IPS DF 19.7 (cell line): ENCODE measurements at regions not wholly inside any gene's neighbourhood (a gene's known extent, or its start where the extent isn't known, plus 50 kb on each side); places are given as distances from the start of the nearest gene placed in this dataset.
"Not testable (repeated sequence)": the region's sequence is repeated elsewhere in the genome, so short reads cannot be mapped to it uniquely, and the experiment has no call there.

Source experiments
- DNase-seq: peaks from one replicate; pipeline ENCODE4 v3.0.0-alpha.2; 2013; ENCODE audit warnings: low read depth, low spot score

DNA sequence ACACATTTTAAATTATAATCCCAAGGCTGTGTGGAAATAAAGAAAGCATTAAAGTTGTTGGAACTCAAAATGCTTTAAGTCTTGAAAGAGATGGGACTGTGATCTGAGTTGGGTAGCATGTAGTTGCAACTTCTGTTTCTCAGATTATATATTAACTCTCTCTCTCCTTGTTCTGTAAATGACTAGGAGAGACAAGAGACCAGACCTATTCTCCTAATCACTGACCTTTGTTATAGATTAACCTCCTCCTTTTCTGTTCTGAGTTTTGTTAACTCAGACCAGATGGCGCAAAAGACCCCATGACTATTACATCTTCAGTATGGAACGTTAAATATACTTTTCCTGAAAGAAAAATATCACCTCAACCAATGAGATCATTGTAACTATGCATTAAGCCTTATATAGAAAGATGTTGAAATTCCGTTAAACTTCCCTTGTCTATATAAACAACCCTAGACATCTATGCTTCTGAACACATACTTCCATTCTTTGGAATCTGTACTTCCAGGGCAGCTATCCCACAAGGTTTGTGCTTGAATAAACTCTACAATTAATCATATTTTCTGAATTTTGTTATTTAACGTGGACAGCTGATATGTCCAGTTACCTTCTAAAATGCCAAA is 143.5 kb upstream of the TRIM24 start:
- no peak for DNase-seq

DNA sequence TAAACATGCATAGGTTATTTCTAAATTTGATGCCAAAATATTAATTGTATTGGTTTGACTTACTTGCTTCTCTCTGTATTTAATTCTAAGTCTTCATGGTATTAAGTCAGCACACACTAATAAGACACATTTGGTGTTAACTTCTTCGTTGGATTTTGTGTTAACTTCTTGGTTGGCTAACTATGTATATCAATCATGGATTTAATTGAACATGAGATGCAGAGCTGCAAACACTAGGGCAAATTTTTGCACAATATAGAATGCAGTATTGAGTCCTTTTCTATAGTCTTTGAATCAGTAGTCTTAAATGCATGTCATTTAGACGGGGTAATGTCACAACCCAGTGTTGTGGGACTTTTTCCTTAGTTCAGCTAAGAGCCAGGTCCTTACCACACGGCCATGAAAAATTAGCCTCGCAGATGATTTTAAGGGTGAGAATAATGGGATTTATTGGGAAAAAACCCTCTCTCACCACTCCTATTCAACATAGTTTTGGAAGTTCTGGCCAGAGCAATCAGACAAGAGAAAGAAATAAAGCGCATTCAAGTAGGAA is 142.9 kb upstream of the TRIM24 start:
- DNase-seq = no peak

- DNase-seq = no peak
Measured at GRCh38 chr7:138324941-138325340, 135.1 kb upstream of the TRIM24 start.

GRCh38 chr7:138325434-138325833 is 134.6 kb upstream of the TRIM24 start:
- no peak for DNase-seq

GRCh38 chr7:138328215-138328614 is 131.8 kb upstream of the TRIM24 start:
- DNase-seq = no peak

DNA sequence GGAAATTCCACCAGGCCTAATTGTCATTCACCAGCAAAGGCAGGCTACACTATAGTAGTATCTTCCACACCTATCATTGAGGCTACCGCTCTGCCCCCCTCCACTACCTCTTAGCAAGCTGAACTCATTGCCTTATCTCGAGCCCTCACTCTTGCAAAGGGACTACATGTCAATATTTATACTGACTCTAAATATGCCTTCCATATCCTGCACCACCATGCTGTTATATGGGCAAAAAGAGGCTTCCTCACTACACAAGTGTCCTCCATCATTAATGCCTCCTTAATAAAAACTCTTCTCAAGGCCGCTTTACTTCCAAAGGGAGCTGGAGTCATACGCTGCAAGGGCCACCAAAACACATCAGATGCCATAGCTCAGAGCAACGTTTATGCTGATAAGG is 127.2 kb upstream of the TRIM24 start:
- not testable (repeated sequence) for DNase-seq

DNA sequence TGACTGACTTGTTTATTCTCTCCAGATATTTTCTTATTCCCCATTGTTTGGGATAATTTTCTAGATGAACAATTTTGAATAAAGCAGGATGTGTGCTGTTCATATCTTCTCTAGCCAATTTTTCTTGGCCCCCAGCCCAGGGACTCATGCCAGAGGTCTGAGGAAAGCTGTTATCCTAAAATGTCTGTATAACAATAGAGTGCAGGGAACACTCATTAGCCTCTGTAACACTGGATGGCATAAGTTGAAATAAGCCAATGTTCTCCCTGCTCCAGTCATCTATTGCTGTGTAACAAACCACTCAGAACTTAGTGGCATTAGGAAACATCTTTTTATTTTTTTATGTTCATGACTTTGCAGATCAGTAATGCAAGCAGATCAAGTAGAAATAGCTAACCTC is 121.7 kb upstream of the TRIM24 start:
- DNase-seq = no peak

GRCh38 chr7:138339229-138339628 is 120.8 kb upstream of the TRIM24 start:
- DNase-seq = not testable (repeated sequence)

- DNase-seq = no peak
Measured at GRCh38 chr7:138342990-138343389, 117.1 kb upstream of the TRIM24 start.

DNA sequence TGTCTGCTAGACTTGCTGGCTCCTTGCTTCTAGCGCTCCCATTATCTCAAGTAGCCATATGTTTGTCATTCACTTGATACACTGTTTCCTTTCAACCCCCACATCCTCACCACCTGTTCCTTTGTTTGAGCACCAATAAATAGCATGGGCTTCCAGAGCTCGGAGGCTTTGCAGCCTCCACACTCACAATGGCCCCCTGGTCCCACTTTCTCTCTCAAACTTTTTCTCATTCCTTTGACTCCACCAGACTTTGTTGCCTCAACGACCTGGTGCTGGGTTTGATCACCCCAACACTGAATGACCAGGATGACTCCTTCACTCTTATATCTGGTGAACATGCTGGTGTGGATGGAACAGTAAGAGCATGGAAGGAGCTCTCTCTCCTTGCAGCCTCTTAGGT is 114.5 kb upstream of the TRIM24 start:
- no peak for DNase-seq

- no peak for DNase-seq
Measured at GRCh38 chr7:138346975-138347374, 113.1 kb upstream of the TRIM24 start.

DNA sequence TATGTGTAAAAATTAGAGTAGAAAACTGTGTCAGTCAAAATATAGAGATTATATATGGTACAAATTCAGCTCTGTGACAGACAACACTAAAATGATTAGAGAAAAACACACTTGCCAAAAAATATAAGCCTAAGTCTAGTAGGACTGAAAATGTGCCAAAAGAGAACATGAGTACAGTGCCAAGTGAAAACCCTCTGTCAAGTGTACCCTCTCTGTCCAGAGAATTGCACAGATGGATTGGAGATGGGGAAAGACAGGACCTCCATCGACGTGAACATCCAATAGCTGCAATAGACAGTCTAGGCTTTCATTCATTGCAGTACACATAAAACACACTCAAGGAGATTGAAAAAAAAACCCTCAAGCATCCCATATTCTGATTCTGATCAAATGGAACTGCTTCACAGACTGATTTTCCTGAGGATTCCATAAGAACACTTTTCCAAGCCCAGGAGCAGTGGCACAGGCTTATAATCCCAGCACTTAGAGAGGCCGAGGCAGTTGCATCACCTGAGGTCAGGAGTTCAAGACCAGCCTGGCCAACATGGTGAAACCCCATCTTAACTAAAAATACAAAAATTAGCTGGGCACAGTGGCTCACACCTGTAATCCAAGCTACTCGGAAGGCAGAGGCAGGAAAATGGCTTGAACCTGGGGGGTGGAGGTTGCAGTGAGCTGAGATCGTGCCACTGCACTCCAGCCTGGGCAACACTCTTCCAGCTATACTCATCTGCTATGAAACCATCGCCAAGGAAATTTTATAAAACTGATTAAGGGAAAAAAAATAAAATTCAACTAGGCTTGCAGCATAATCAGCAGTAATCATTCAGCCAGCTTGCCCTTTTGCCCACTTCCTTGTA is 110.0 kb upstream of the TRIM24 start:
- DNase-seq = no peak

GRCh38 chr7:138350701-138351357 is 109.2 kb upstream of the TRIM24 start:
- DNase-seq = no peak

- no peak for DNase-seq
Measured at GRCh38 chr7:138352570-138353461, 107.2 kb upstream of the TRIM24 start.

GRCh38 chr7:138354066-138354465 is 106.0 kb upstream of the TRIM24 start:
- no peak for DNase-seq

DNA sequence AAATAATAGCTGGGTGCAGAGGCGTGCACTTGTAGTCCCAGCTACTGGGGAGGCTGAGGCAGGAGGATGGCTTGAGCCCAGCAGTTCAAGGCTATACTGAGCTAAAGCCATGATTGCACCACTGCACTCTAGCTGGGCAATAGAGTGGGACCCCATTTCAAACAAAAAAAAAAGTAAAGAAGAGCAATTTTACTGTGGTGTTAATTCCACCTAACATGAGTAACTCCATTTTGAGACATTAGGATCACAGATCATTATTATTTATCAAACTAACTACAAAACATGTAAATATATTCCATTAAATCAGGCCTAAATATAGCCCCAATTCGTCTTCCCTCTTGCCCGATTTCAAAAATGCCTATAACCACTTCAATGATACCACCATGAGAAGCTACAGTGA is 104.8 kb upstream of the TRIM24 start:
- no peak for DNase-seq

GRCh38 chr7:138358850-138359341 is 101.2 kb upstream of the TRIM24 start:
- no peak for DNase-seq

DNA sequence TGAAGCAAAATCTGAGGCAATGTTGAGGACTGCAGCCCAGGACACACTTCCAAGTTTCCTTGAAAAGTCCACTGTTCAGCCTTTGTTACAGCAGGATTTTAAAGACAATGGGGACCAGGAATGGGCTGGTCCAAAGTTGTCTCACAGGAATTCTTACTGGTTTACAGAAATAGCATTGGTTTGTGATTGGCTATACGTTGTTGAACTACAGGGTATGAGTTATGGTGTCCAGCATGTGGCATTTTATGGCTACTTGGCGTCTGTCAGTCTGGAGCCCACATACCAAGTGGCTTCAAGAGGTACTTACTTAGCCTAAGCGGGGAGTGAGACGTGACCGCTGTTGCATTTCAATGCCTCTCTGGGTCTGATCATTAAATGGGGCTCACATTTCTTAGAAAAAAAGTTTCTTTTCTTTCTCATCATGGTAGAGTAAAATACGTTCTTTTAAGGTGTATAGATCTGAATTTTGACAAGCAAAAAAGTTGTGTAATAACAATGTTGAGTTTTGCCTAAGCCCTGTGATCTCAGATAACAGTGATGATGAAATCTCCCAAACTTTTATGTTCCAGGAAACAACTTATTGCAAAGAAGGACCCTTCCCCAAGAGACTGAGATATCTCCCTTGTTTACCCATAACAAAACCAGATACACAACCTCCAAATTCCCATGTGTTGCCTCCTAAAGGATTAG is 100.0 kb upstream of the TRIM24 start:
- no peak for DNase-seq

DNA sequence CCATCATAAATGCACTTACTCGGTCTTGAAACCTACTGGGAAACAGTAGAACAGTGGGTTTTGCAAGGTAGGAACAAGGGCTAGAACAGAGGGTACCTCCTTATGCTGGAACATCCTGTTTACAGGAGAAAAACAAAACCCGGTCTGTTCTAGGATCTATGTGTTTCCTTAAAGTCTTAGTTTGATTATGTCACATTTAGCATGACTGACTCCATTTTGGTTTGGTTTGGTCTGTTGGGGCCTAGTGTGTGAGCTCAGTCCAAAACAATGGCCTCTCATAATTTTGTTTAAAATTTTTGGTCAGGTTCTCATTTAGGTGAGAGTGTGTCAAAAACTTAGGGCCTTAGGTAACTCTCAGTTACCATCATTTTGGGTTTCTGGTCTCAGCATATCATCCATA is 96.3 kb upstream of the TRIM24 start:
- DNase-seq = no peak

- DNase-seq = not testable (repeated sequence)
Measured at GRCh38 chr7:138366137-138366536, 93.9 kb upstream of the TRIM24 start.

DNA sequence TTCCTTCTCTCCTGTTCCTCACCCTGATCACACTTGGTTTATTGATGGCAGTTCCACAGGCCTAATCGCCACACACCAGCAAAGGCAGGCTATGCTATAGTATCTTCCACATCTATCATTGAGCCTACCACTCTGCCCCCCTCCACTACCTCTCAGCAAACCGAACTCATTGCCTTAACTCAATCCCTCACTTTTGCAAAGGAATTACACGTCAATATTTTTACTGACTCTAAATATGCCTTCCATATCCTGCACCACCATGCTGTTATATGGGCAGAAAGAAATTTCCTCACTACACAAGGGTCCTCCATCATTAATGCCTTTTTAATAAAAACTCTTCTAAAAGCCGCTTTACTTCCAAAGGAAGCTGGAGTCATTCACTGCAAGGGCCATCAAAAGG is 93.4 kb upstream of the TRIM24 start:
- not testable (repeated sequence) for DNase-seq
